Liver (tissue), 8 donors: ENCODE measurements at regions not wholly inside any gene's neighbourhood (a gene's known extent, or its start where the extent isn't known, plus 50 kb on each side); places are given as distances from the start of the nearest gene placed in this dataset.

Source experiments
- DNase-seq: peaks from one replicate; pipeline ENCODE4 v3.0.0-alpha.2; 2017; ENCODE audit warnings: low spot score
- H3K27ac ChIP-seq, 2 donors: one replicate each; pipeline ENCODE4 v1.7.0; 2013; ENCODE audit warnings: inconsistent platforms in 2 of 2, low read length in 2 of 2, control low read depth in 1 of 2, low read depth in 1 of 2, mild to moderate bottlenecking in 1 of 2
- H3K27me3 ChIP-seq, 4 donors: one replicate each; pipeline versions ENCODE4 v1.6.1 to v1.7.0; 2013; ENCODE audit warnings: low read length in 3 of 4, inconsistent platforms in 1 of 4, mild to moderate bottlenecking in 1 of 4, moderate library complexity in 1 of 4; ENCODE audit not compliant: control insufficient read depth in 4 of 4, insufficient read depth in 4 of 4
- H3K36me3 ChIP-seq, 4 donors: one replicate each; pipeline versions ENCODE4 v1.6.1 to v1.7.0; 2013; ENCODE audit warnings: low read length in 3 of 4, mild to moderate bottlenecking in 3 of 4, low read depth in 1 of 4, moderate library complexity in 1 of 4; ENCODE audit not compliant: control insufficient read depth in 4 of 4, insufficient read depth in 3 of 4
- H3K4me1 ChIP-seq, 4 donors: one replicate each; pipeline versions ENCODE4 v1.6.1 to v1.7.0; 2013; ENCODE audit warnings: low read length in 3 of 4, mild to moderate bottlenecking in 3 of 4, moderate library complexity in 1 of 4; ENCODE audit not compliant: control insufficient read depth in 4 of 4, insufficient read depth in 4 of 4
- H3K4me3 ChIP-seq, 3 donors: one replicate each; pipeline versions ENCODE4 v1.6.1 to v1.7.0; 2013; ENCODE audit warnings: low read length in 3 of 3, control low read depth in 1 of 3, low read depth in 1 of 3, mild to moderate bottlenecking in 1 of 3
- H3K9ac ChIP-seq, 2 donors: one replicate each; pipeline ENCODE4 v1.7.0; 2013; ENCODE audit warnings: low read length in 2 of 2, mild to moderate bottlenecking in 2 of 2, moderate library complexity in 2 of 2, control low read depth in 1 of 2, low read depth in 1 of 2
- H3K9me3 ChIP-seq, 4 donors: one replicate each; pipeline versions ENCODE4 v1.6.1 to v1.7.0; 2013; ENCODE audit warnings: low read length in 3 of 4; ENCODE audit not compliant: control insufficient read depth in 4 of 4
- ATF3 ChIP-seq: IDR thresholded peaks from 2 replicates; pipeline ENCODE4 v1.6.1; 2016; ENCODE audit warnings: antibody characterized with exemption
- CTCF ChIP-seq: fragments of 150-350 bp; IDR thresholded peaks from 2 replicates; pipeline ENCODE4 v1.5.1; 2017; ENCODE audit warnings: improper control_type of control experiment, low read depth, low read length; ENCODE audit not compliant: missing input control
- EGR1 ChIP-seq, 2 donors: IDR thresholded peaks; 2 replicates each; pipeline ENCODE4 v1.6.1; 2016 to 2018; ENCODE audit warnings: antibody characterized with exemption in 2 of 2, low read depth in 2 of 2
- FOXA1 ChIP-seq: IDR thresholded peaks from 2 replicates; pipeline ENCODE4 v1.6.1; 2016; ENCODE audit warnings: antibody characterized with exemption
- FOXA2 ChIP-seq: IDR thresholded peaks from 2 replicates; pipeline ENCODE4 v1.6.1; 2016; ENCODE audit warnings: antibody characterized with exemption
- GABPA ChIP-seq, 2 donors: IDR thresholded peaks in 1 of 2; conservative IDR thresholded peaks in 1 of 2; 2 replicates each; pipeline ENCODE4 v1.6.1; 2016; ENCODE audit warnings: antibody characterized with exemption in 2 of 2, mild to moderate bottlenecking in 1 of 2, moderate library complexity in 1 of 2
- HNF4A ChIP-seq, 2 donors: conservative IDR thresholded peaks; 2 replicates each; pipeline ENCODE4 v1.6.1; 2016; ENCODE audit warnings: antibody characterized with exemption in 2 of 2, mild to moderate bottlenecking in 2 of 2
- HNF4G ChIP-seq: IDR thresholded peaks from 2 replicates; pipeline ENCODE4 v1.6.1; 2016; ENCODE audit warnings: antibody characterized with exemption
- JUND ChIP-seq, 2 donors: IDR thresholded peaks; 2 replicates each; pipeline ENCODE4 v1.6.1; 2016; ENCODE audit warnings: antibody characterized with exemption in 2 of 2
- MAX ChIP-seq: IDR thresholded peaks from 2 replicates; pipeline ENCODE4 v1.6.1; 2016; ENCODE audit warnings: antibody characterized with exemption
- NR2F2 ChIP-seq: IDR thresholded peaks from 2 replicates; pipeline ENCODE4 v1.6.1; 2016; ENCODE audit warnings: antibody characterized with exemption
- RAD21 ChIP-seq, 2 donors: IDR thresholded peaks; 2 replicates each; pipeline ENCODE4 v1.6.1; 2016; ENCODE audit warnings: antibody characterized with exemption in 2 of 2, mild to moderate bottlenecking in 2 of 2
- REST ChIP-seq: IDR thresholded peaks from 2 replicates; pipeline ENCODE4 v1.6.1; 2016; ENCODE audit warnings: antibody characterized with exemption, mild to moderate bottlenecking
- RXRA ChIP-seq, 2 donors: IDR thresholded peaks; 2 replicates each; pipeline ENCODE4 v1.6.1; 2017 to 2018; ENCODE audit warnings: antibody characterized with exemption in 2 of 2, mild to moderate bottlenecking in 1 of 2
- SP1 ChIP-seq: IDR thresholded peaks from 2 replicates; pipeline ENCODE4 v1.6.1; 2018; ENCODE audit warnings: antibody characterized with exemption, mild to moderate bottlenecking
- TAF1 ChIP-seq: conservative IDR thresholded peaks from 2 replicates; pipeline ENCODE4 v1.6.1; 2016; ENCODE audit warnings: antibody characterized with exemption, mild to moderate bottlenecking
- YY1 ChIP-seq: IDR thresholded peaks from 2 replicates; pipeline ENCODE4 v1.6.1; 2016; ENCODE audit warnings: antibody characterized with exemption, mild to moderate bottlenecking
- ZBTB33 ChIP-seq: IDR thresholded peaks from 2 replicates; pipeline ENCODE4 v1.6.1; 2016; ENCODE audit warnings: antibody characterized with exemption
- whole genome bisulfite sequencing: extraction: QIAGEN DNeasy Blood & Tissue Kit; methylation state at CpG from one replicate; pipeline ENCODE4 v1.1.7; 2013; 5-methylcytosine and 5-hydroxymethylcytosine counted together
- donor health status: healthy.
- donor health status: healthy.
- donor health status: healthy.
- donor health status: healthy.
- donor health status: healthy.

- Histone ChIP-seq H3K27ac (no peak overlapping the region), H3K9me3 (no peaks in the 10 kb centered on the region), H3K27me3 (no peaks in the 10 kb centered on the region), H3K36me3 (no peaks in the 10 kb centered on the region), H3K9ac (no peak overlapping the region), H3K4me1 (no peaks in the 10 kb centered on the region), H3K4me3 (no peak overlapping the region)
- WGBS: 94% methylated on average over 3 of the region's 3 CpGs
- no peak for DNase-seq
- TF ChIP-seq MAX (no peak), RXRA (IDR thresholded peaks at IDR 0.05) (no peak), SP1 (no peak), ZBTB33 (no peak), HNF4G (no peak), HNF4A (conservative IDR thresholded peaks at IDR 0.05) (no peak), ATF3 (no peak), NR2F2 (no peak), TAF1 (no peak), FOXA2 (no peak), FOXA1 (no peak), YY1 (no peak), JUND (IDR thresholded peaks at IDR 0.05) (no peak), REST (no peak), EGR1 (IDR thresholded peaks at IDR 0.05; ENCODE audit: low read depth in 2 of 2) (no peak), GABPA (IDR thresholded peaks at IDR 0.05 in 1 of 2, conservative IDR thresholded peaks at IDR 0.05 in 1 of 2) (no peak), RAD21 (IDR thresholded peaks at IDR 0.05) (no peak), CTCF (no peak)
Measured at GRCh38 chr3:194808640-194809097, 123.0 kb downstream of the FAM43A start.
